Endothelial cell (in vitro differentiated cells): ENCODE measurements at regions not wholly inside any gene's neighbourhood (a gene's known extent, or its start where the extent isn't known, plus 50 kb on each side); places are given as distances from the start of the nearest gene placed in this dataset.

Experiments used
- DNase-seq: peaks from one replicate; pipeline ENCODE4 v3.0.0; 2021; ENCODE audit warnings: low spot score
- H3K27ac Mint-ChIP-seq: one replicate; pipeline ENCODE4 v1.8.0; 2021; ENCODE audit warnings: mixed read lengths, inconsistent platforms; ENCODE audit not compliant: unreplicated experiment
- H3K27me3 Mint-ChIP-seq: one replicate; pipeline ENCODE4 v1.8.0; 2021; ENCODE audit warnings: mild to moderate bottlenecking, moderate library complexity, mixed read lengths, inconsistent platforms; ENCODE audit not compliant: unreplicated experiment
- H3K36me3 Mint-ChIP-seq: one replicate; pipeline ENCODE4 v1.8.0; 2021; ENCODE audit warnings: mild to moderate bottlenecking, low read depth, mixed read lengths, inconsistent platforms; ENCODE audit not compliant: unreplicated experiment
- H3K4me1 Mint-ChIP-seq: one replicate; pipeline ENCODE4 v1.8.0; 2021; ENCODE audit warnings: mild to moderate bottlenecking, mixed read lengths, inconsistent platforms; ENCODE audit not compliant: unreplicated experiment
- H3K4me3 Mint-ChIP-seq: one replicate; pipeline ENCODE4 v1.8.0; 2021; ENCODE audit warnings: mild to moderate bottlenecking, mixed read lengths, inconsistent platforms; ENCODE audit not compliant: unreplicated experiment
- H3K9me3 Mint-ChIP-seq: one replicate; pipeline ENCODE4 v1.8.0; 2021; ENCODE audit warnings: mixed read lengths, inconsistent platforms; ENCODE audit not compliant: unreplicated experiment
- CTCF ChIP-seq: fragments of 200-600 bp; sonication (generic); IDR thresholded peaks from one replicate; pipeline ENCODE4 v1.5.0; 2021; ENCODE audit warnings: antibody characterized with exemption; ENCODE audit not compliant: unreplicated experiment

- no peak overlapping the region for H3K27ac Mint-ChIP-seq
- H3K36me3 Mint-ChIP-seq = no peaks in the 10 kb centered on the region
- no peak for TF ChIP-seq CTCF
- H3K4me1 Mint-ChIP-seq = no peaks in the 10 kb centered on the region
- H3K9me3 Mint-ChIP-seq = no peaks in the 10 kb centered on the region
- H3K4me3 Mint-ChIP-seq = no peak overlapping the region
- no peak for DNase-seq
- no peaks in the 10 kb centered on the region for H3K27me3 Mint-ChIP-seq
These were observed 331.2 kb downstream of the MAF start for GRCh38 chr16:79269211-79269863.

GRCh38 chr16:79267781-79268180 is 332.8 kb downstream of the MAF start:
- no peak for TF ChIP-seq CTCF
- Mint-ChIP-seq H3K36me3 (no peaks in the 10 kb centered on the region), H3K4me1 (no peaks in the 10 kb centered on the region), H3K27me3 (no peaks in the 10 kb centered on the region), H3K9me3 (no peaks in the 10 kb centered on the region), H3K27ac (no peak overlapping the region), H3K4me3 (no peak overlapping the region)
- DNase-seq = no peak

DNA sequence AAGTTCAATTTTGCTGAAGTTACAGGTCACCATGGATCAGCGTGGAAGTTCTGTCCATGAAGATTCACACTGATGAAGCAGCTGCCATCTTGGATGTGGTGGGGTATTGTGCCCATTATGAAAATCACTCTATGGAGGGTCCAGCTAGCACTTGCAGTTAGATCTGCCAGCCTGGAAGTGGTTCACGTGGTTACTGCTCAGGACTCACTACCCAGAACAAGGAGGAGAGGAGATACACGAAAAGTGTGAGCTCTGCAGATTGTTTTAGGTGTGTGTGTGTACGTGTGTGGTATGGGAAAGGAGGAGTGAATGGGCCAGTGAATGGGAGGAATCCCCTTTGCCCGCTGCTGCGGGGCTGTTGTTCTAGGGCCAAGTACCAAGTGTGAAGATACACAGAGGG is 333.4 kb downstream of the MAF start:
- Mint-ChIP-seq H3K36me3 (no peaks in the 10 kb centered on the region), H3K4me3 (no peak overlapping the region), H3K27me3 (no peaks in the 10 kb centered on the region), H3K27ac (no peak overlapping the region), H3K4me1 (no peaks in the 10 kb centered on the region), H3K9me3 (no peaks in the 10 kb centered on the region)
- TF ChIP-seq CTCF = no peak
- DNase-seq = no peak

DNA sequence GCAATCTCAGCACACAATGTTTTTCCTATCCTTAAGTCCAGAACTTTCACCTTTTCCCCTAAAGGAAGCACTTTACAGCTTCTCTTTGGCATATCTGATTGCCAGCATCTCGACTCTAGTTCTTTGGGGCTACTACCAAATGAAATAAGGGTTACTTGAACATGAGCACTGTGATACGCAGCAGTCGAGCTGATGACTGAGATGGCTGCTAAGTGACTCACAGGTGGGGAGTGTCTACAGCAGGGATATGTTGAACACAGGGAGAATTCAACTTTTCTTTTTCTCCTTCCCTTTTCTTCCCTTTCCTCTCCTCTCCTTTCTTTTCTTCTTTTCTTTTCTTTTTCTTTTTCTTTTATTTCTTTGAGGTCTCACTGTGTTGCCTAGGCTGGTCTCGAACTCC is 334.8 kb downstream of the MAF start:
- Mint-ChIP-seq H3K36me3 (no peaks in the 10 kb centered on the region), H3K27me3 (no peaks in the 10 kb centered on the region), H3K4me1 (no peaks in the 10 kb centered on the region), H3K9me3 (no peaks in the 10 kb centered on the region), H3K27ac (no peak overlapping the region), H3K4me3 (no peak overlapping the region)
- DNase-seq = no peak
- no peak for TF ChIP-seq CTCF

GRCh38 chr16:79265196-79265595 is 335.3 kb downstream of the MAF start:
- Mint-ChIP-seq H3K4me1 (no peaks in the 10 kb centered on the region), H3K9me3 (no peaks in the 10 kb centered on the region), H3K4me3 (no peak overlapping the region), H3K27me3 (no peaks in the 10 kb centered on the region), H3K36me3 (no peaks in the 10 kb centered on the region), H3K27ac (no peak overlapping the region)
- DNase-seq = no peak
- TF ChIP-seq CTCF = no peak
